ENCODE measurements at regions not wholly inside any gene's neighbourhood (a gene's known extent, or its start where the extent isn't known, plus 50 kb on each side); places are given as distances from the start of the nearest gene placed in this dataset.

DNA sequence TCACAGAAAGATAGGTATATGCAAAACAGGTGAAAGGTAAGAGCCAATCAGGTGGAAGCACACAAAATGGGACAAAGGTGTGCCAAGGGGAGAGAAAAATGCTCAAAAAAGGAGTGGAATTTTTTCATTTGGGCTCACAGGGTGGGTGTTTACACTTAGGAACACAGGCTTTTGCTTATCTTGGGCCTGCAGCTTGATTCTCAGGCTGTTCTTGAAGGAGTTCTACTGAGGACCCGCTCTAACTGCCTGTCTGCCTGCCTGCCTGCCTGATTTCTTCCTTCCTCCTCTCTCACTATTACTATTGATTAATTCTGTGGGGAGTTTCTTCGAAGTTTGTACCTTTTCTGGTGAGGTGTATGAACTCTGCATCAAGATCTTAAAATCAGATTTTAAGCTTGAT, 120.3 kb upstream of the CTSO start:
- TF ChIP-seq CTCF (IDR thresholded peaks at IDR 0.05) (no peak), POLR2A (IDR thresholded peaks at IDR 0.05) (no peak)

All from suprapubic skin (tissue), 3 donors.